Mammary epithelial cell (primary cell): ENCODE measurements at regions not wholly inside any gene's neighbourhood (a gene's known extent, or its start where the extent isn't known, plus 50 kb on each side); places are given as distances from the start of the nearest gene placed in this dataset.

Experiments
- EZH2 ChIP-seq: IDR thresholded peaks from 2 replicates; pipeline ENCODE4 v1.6.1; 2012; ENCODE audit warnings: low read length, inconsistent platforms, borderline replicate concordance
- TF ChIP-seq, protein P1 (sequence below), 2 donors: IDR thresholded peaks in 1 of 2; conservative IDR thresholded peaks in 1 of 2; 2 replicates each; pipeline ENCODE4 v1.5.1; 2011 to 2012; ENCODE audit warnings: inconsistent platforms in 2 of 2, low read length in 2 of 2, mild to moderate bottlenecking in 2 of 2, control low read depth in 1 of 2, low read depth in 1 of 2; ENCODE audit not compliant: insufficient read depth in 1 of 2; ENCODE audit errors: extremely low read depth in 1 of 2

DNA sequence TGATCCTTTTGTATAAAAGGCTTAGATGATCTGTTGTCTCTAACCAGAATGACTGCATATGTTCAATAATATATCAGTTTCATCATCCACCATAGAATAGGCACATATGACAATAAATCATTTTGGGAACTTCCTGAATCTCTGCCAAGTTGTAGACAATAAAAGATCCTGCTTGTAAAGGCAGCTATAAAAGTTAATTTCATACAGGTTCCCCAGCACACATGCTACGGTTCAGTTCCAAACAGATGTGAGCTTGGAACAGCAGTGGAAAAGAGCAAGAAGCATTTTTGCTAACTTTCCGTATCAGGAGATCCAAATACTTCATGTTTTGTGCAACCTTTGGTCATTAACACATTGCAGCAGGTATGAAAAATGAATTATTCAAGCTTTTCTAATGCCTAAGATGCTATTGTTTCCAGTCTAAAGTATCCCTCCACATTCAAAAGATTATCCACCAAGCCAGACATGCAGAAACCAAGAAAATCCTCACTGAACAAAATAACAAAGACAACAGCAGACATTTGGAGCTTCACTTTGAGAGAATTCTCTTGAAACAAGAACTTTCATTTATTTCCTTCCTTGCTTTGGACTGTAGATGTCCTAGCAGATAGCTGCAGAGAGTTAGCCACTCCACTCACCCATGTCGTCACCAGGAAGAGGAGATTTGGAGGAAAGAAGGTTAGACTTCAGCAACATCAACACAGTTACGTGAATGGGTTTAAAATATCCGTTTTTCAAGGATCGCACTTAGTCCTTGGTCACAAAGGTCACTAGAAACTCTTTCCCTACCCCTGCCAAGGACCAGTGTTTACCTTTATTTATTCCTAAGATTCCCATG lies 453.5 kb upstream of the JARID2 start:
- TF ChIP-seq, protein P1, sequence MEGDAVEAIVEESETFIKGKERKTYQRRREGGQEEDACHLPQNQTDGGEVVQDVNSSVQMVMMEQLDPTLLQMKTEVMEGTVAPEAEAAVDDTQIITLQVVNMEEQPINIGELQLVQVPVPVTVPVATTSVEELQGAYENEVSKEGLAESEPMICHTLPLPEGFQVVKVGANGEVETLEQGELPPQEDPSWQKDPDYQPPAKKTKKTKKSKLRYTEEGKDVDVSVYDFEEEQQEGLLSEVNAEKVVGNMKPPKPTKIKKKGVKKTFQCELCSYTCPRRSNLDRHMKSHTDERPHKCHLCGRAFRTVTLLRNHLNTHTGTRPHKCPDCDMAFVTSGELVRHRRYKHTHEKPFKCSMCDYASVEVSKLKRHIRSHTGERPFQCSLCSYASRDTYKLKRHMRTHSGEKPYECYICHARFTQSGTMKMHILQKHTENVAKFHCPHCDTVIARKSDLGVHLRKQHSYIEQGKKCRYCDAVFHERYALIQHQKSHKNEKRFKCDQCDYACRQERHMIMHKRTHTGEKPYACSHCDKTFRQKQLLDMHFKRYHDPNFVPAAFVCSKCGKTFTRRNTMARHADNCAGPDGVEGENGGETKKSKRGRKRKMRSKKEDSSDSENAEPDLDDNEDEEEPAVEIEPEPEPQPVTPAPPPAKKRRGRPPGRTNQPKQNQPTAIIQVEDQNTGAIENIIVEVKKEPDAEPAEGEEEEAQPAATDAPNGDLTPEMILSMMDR (conservative IDR thresholded peaks at IDR 0.05 in 1 of 2, IDR thresholded peaks at IDR 0.05 in 1 of 2; ENCODE audit: extremely low read depth in 1 of 2, insufficient read depth in 1 of 2, low read depth in 1 of 2, low read length in 2 of 2): no peak
- TF ChIP-seq EZH2: no peak
